ENCODE measurements at regions not wholly inside any gene's neighbourhood (a gene's known extent, or its start where the extent isn't known, plus 50 kb on each side); places are given as distances from the start of the nearest gene placed in this dataset.

GRCh38 chr5:110032376-110032775 lies 342.6 kb downstream of the MAN2A1 start:
- DNase-seq (ENCODE audit: low spot score): no peak

GRCh38 chr5:110034056-110034600 lies 344.4 kb downstream of the MAN2A1 start:
- no peak for DNase-seq (ENCODE audit: low spot score)

- DNase-seq (ENCODE audit: low spot score): no peak
Observed at GRCh38 chr5:110038297-110038997, 348.7 kb downstream of the MAN2A1 start.

- DNase-seq (ENCODE audit: low spot score): no peak
Observed at GRCh38 chr5:110040178-110040577, 350.5 kb downstream of the MAN2A1 start.

GRCh38 chr5:110043025-110043424 lies 353.3 kb downstream of the MAN2A1 start:
- no peak for DNase-seq (ENCODE audit: low spot score)

GRCh38 chr5:110045158-110045557 lies 355.4 kb downstream of the MAN2A1 start:
- no peak for DNase-seq (ENCODE audit: low spot score)

- no peak for DNase-seq (ENCODE audit: low spot score)
Observed at GRCh38 chr5:110048491-110048890, 358.8 kb downstream of the MAN2A1 start.

- no peak for DNase-seq (ENCODE audit: low spot score)
Observed at GRCh38 chr5:110049816-110050215, 360.1 kb downstream of the MAN2A1 start.

GRCh38 chr5:110050640-110051345 lies 361.1 kb downstream of the MAN2A1 start:
- DNase-seq (ENCODE audit: low spot score): no peak

GRCh38 chr5:110053205-110053604 lies 363.5 kb downstream of the MAN2A1 start:
- DNase-seq (ENCODE audit: low spot score): peak; percentile 26

GRCh38 chr5:110053824-110054223 lies 364.1 kb downstream of the MAN2A1 start:
- no peak for DNase-seq (ENCODE audit: low spot score)

- DNase-seq (ENCODE audit: low spot score): peak; percentile 23
Observed at GRCh38 chr5:110054240-110054639, 364.5 kb downstream of the MAN2A1 start.

GRCh38 chr5:110055302-110055701 lies 365.6 kb downstream of the MAN2A1 start:
- DNase-seq (ENCODE audit: low spot score): no peak

- no peak for DNase-seq (ENCODE audit: low spot score)
Observed at GRCh38 chr5:110056580-110057114, 366.9 kb downstream of the MAN2A1 start.

- DNase-seq (ENCODE audit: low spot score): no peak
Observed at GRCh38 chr5:110058175-110058574, 368.4 kb downstream of the MAN2A1 start.

- no peak for DNase-seq (ENCODE audit: low spot score)
Observed at GRCh38 chr5:110062246-110062645, 372.5 kb downstream of the MAN2A1 start.

- DNase-seq (ENCODE audit: low spot score): peak; percentile 8
Observed at GRCh38 chr5:110063640-110064602, 374.2 kb downstream of the MAN2A1 start.

- no peak for DNase-seq (ENCODE audit: low spot score)
Observed at GRCh38 chr5:110064603-110065268, 375.0 kb downstream of the MAN2A1 start.

- DNase-seq (ENCODE audit: low spot score): no peak
Observed at GRCh38 chr5:110070836-110071235, 381.1 kb downstream of the MAN2A1 start.

- no peak for DNase-seq (ENCODE audit: low spot score)
Observed at GRCh38 chr5:110072651-110073050, 382.9 kb downstream of the MAN2A1 start.

GRCh38 chr5:110073534-110073933 lies 383.8 kb downstream of the MAN2A1 start:
- no peak for DNase-seq (ENCODE audit: low spot score)

Measured in COLO829 (cell line).